ENCODE measurements at regions not wholly inside any gene's neighbourhood (a gene's known extent, or its start where the extent isn't known, plus 50 kb on each side); places are given as distances from the start of the nearest gene placed in this dataset.
A peak's percentile ranks its signal among the peaks of the same experiment; 100 is the strongest.

DNA sequence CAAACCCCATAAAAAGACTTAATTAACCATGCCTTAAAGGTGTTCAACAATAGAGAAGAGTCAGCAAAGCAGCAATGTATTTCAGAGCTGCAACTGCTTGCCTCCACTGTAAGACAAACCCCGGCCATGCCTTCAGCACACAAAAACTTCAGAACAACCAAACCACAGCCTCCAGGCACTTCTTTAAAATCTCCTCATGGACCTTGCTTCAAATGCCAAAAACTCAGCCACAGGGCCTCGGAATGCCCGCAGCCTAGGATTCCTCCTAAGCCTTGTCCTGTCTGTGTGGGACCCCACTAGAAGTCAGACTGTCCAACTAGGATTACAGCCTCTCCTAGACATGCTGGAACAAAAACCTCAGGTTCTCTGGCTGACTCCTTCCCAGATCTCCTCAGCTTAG, 208.1 kb upstream of the DUSP10 start:
- no peak overlapping the region for H2BK12ac ChIP-seq (ENCODE audit: insufficient read length, low read depth, low read length)
- no peak overlapping the region for H4K8ac ChIP-seq (replicated peaks; ENCODE audit: insufficient read length, low read depth, low read length)
- H2BK15ac ChIP-seq (ENCODE audit: low read depth, low read length), result no peak overlapping the region
- TF ChIP-seq CTCF (conservative IDR thresholded peaks at IDR 0.05), result no peak
- H3K36me3 Mint-ChIP-seq (ENCODE audit: insufficient read depth in 1 of 3, low read depth in 3 of 3), result no peaks in the 10 kb centered on the region; a peak in 2 of 7 replicates
- H3K9me3 ChIP-seq (ENCODE audit: control insufficient read depth, low read depth, low read length), result no peaks in the 10 kb centered on the region
- H3K27me3 Mint-ChIP-seq (ENCODE audit: low read depth), result no peaks in the 10 kb centered on the region
- no peak overlapping the region for H3K4me2 ChIP-seq (ENCODE audit: insufficient read depth, insufficient read length, low read length)
- H2BK5ac ChIP-seq (ENCODE audit: insufficient read length, low read length), result no peak overlapping the region
- H3K23me2 ChIP-seq (ENCODE audit: insufficient read length, low read depth, low read length, poor library complexity, severe bottlenecking), result no peaks in the 10 kb centered on the region
- H3K27ac Mint-ChIP-seq, result peak overlapping the region in 2 of 3 experiments; percentile 62 to 70; a peak in 3 of 7 replicates
- no peak overlapping the region for H3T11ph ChIP-seq (ENCODE audit: low read length)
- no peak overlapping the region for H3K9ac ChIP-seq (ENCODE audit: extremely low read depth, insufficient read length, low read length)
- no peak for DNase-seq
- no peaks in the 10 kb centered on the region for H3K4me1 ChIP-seq (ENCODE audit: insufficient read depth, low read length)
- H2AK5ac ChIP-seq (ENCODE audit: insufficient read length, low read length), result no peak overlapping the region
- H4K20me1 ChIP-seq (ENCODE audit: control insufficient read depth, insufficient read depth, insufficient read length), result no peaks in the 10 kb centered on the region
- no peak overlapping the region for H2BK20ac ChIP-seq (ENCODE audit: low read depth, low read length, poor library complexity, severe bottlenecking)
- H2AFZ ChIP-seq (ENCODE audit: low read length), result no peak overlapping the region
- no peaks in the 10 kb centered on the region for H3K79me1 ChIP-seq (ENCODE audit: insufficient read depth, low read depth, low read length, poor library complexity, severe bottlenecking)
- WGBS (ENCODE audit: extremely low coverage, insufficient read length, low lambda C conversion rate), result no CpG with 5 or more reads among the region's 3 CpGs
- H3K4me1 Mint-ChIP-seq, result 0 out of 4 replicates have a peak, but pooled peaks cover 0 to 4% of the 10 kb centered on the region in 2 experiments
- no peak overlapping the region for H3K14ac ChIP-seq (ENCODE audit: insufficient read depth, low read length)
- H2BK120ac ChIP-seq (ENCODE audit: low read depth, low read length, poor library complexity, severe bottlenecking), result no peak overlapping the region
- H3K23ac ChIP-seq (ENCODE audit: insufficient read length, low read depth, low read length), result no peak overlapping the region
- H3K18ac ChIP-seq (ENCODE audit: insufficient read length, low read depth, low read length), result no peak overlapping the region
- no peak overlapping the region for H4K91ac ChIP-seq (ENCODE audit: insufficient read length, low read depth, low read length)
- no peak overlapping the region for H3K4ac ChIP-seq (ENCODE audit: low read depth, low read length)
- H3K27me3 ChIP-seq (ENCODE audit: insufficient read depth, low read length), result no peaks in the 10 kb centered on the region
- no peak overlapping the region for H3K4me3 Mint-ChIP-seq
- H3K79me2 ChIP-seq (ENCODE audit: insufficient read depth, low read length), result no peaks in the 10 kb centered on the region
- no peak overlapping the region for H3K56ac ChIP-seq (ENCODE audit: insufficient read length, low read depth, low read length)
- H3K9me3 Mint-ChIP-seq, result peaks cover 0 to 9% of the 10 kb centered on the region in 2 experiments; a peak in 3 of 5 replicates
- no peak overlapping the region for H4K5ac ChIP-seq (ENCODE audit: insufficient read length, low read depth, low read length)
- no peak overlapping the region for H3K27ac ChIP-seq (ENCODE audit: insufficient read length, low read depth, low read length)
